Femur (tissue), 1 donor: ENCODE measurements at regions not wholly inside any gene's neighbourhood (a gene's known extent, or its start where the extent isn't known, plus 50 kb on each side); places are given as distances from the start of the nearest gene placed in this dataset.
A peak's percentile ranks its signal among the peaks of the same experiment; 100 is the strongest.
"Not testable (repeated sequence)": the region's sequence is repeated elsewhere in the genome, so short reads cannot be mapped to it uniquely, and the experiment has no call there.

Experiments used
- DNase-seq: peaks from one replicate; pipeline ENCODE4 v3.0.0-alpha.2; 2017

DNA sequence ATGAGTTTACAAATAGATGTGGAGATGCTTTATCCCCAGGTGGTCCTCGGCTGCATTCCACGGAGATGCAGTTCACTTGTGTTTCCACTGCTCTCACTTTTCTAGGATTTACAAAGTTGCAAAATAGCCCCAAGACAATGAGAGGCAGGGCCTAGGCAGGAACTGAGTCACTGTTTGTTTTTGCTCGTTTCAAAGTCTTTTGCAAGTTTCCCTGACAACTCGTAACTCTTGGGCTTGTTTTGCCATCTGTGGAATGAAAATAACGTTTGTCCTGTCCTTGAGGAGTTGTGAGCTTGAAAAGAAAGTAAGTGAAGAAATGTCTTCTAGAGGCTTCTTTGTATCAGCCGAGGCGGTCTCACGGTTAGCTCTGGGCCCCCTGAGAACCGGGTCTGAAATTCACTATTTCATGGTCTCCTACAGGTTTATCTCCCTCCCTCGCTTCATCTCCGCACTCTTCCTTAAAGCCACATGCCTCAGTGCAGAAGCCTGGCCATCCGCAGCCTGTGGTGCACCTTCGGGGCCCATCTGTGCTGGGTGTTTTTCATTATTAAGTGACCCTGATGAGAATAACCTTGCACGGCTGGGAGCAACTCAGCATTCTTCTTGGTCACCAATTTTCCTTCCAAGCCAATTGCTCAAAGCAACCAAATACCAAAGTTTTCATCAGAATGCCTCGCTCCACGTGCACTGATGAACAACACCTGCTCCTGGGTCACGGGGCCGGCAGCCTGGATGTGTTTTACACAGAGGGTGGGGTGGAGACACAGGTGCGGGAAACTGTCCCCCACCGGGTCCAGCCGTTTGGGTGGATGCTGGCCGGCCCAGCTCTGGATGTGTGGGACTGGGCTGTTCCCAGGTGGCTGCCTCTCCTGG, 172.4 kb downstream of the LAT start:
- DNase-seq = peak; percentile 83

DNA sequence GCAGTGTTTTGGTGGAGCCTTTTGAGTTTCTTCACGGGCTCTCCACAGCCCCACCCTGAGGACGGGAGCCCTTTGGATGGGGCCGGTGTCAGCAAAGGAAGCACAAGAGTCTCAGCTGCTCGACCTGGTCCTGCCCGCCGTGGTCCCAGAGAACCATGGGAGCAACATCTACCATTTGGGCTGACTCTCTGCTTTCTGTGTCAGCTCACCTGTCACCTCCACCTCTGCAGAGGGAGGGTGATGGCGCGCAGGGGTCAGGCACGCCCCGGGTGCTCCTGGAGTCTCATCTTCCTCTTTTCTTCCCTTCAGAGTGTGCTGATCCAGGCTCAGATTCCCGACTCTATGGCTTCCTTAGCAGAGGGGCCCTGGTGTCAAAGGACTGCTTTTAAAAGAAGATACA, 171.7 kb downstream of the LAT start:
- no peak for DNase-seq

DNA sequence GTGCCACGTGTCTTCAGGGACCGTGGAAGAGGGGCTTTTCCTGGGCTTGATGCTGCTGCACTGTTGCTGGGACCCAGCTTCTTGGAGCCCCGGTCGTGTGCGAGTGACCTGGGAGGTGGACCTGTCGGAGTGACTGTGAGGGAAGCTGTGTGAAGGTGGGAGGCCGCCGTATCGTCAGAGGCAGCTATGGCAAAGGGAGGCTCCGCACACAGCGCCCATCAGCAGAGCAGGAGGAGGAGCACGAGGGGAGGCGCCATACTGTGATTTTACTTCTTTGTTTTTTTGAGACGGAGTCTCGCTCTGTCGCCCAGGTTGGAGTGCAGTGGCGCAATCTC, 171.0 kb downstream of the LAT start:
- DNase-seq = not testable (repeated sequence)

DNA sequence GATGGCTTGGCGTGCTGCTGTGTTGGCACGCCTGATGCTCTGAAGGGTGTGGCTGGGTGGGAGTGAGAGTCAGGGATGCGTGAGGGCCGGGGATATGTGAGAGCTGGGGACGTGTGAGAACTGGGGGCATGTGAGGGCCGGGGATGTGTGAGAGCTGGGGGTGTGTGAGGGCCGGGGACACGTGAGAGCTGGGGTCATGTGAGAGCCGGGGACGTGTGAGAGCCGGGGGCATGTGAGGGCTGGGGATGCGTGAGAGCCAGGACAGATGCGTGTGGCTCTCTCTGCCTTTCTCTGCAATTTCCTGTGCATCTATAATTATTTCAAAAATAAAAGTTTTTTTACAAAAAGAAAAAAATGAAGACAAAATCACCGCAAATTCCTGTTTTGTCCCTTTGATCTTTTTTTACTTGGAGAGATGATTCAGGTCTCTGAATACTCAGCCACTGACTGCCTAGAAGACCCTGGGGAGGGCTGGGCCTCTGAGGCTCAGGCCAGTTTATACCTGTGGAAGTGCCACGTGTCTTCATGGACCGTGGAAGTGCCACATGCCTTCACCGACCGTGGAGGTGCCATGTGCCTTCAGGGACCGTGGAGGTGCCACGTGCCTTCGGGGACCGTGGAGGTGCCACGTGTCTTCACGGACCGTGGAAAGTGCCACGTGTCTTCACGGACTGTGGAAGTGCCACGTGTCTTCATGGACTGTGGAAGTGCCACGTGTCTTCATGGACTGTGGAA, 170.4 kb downstream of the LAT start:
- DNase-seq = not testable (repeated sequence)

DNA sequence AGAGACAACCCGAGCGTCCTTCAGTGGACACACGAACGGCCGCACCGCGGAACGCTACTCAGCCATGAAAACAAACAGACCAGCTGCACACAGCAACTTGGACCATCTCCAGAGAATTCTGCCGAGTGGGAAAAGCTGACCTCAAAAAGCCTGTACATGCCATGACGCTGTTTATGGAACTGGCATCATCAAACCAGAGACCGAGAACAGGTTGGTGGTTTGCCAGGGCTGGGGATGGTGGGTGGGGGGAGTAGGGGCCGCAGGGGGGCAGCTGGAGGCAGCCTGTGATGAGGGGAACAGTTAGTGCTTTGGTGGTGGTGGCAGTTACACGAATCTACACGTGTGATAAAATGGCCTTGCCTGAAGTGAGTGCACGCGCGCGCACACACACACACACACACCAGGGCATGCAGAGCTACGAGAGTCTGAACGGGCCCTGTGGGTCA, 169.8 kb downstream of the LAT start:
- DNase-seq = no peak

DNA sequence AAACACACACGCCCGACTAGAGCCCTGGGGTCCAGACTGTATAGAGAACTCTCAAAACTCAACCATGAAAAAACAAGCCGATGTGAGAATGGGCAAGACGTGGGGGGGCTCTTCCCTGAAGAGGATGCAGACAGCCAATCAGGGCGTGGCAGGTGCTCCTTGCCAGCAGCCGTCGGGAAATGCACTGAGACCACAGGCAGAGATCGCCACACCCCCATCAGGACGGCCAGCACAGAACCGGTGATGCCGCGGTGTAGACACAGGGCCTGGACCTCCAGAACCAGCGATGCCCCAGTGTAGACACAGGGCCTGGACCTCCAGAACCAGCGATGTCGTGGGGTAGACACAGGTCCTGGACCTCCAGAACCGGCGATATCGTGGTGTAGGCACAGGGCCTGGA, 169.2 kb downstream of the LAT start:
- DNase-seq = no peak

DNA sequence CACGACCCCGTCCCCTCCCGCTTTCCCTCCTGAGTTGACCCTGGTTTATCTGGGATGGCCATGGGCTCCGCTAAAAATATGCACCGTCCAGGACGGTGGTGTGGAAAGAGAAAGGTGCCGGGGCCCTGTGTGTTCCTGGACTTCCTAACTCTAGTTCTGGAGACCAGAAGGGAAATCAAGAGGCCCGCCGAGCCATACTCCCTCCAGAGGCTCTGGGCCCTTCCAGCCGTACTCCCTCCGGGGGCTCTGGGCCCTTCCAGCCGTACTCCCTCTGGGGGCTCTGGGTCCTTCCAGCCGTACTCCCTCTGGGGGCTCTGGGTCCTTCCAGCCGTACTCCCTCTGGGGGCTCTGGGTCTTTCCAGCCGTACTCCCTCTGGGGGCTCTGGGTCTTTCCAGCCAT, 168.5 kb downstream of the LAT start:
- DNase-seq = not testable (repeated sequence)

DNA sequence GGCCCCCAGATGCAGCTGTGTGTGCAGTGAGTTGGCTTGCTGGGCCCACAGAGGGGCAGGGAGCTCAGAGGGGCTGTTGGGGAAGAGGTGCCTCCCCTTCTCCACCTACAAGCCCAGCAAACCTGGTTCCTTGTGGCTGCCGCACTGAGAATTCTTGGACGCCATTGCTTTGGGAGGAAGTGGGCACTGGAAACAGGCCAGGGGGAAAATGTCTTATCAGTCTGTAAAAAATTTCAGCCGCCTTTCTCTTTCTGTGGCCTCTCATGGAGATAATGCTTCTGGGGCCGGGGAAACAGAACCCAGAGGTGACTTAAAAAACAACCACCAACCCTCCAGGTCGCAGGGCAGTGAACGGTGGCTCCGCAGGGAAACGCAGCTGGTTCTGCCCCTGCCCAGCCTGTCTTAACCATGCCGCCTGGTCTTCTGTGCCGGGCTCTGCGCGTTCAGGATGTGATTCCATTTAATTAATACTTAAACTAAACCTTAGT, 167.7 kb downstream of the LAT start:
- not testable (repeated sequence) for DNase-seq

DNA sequence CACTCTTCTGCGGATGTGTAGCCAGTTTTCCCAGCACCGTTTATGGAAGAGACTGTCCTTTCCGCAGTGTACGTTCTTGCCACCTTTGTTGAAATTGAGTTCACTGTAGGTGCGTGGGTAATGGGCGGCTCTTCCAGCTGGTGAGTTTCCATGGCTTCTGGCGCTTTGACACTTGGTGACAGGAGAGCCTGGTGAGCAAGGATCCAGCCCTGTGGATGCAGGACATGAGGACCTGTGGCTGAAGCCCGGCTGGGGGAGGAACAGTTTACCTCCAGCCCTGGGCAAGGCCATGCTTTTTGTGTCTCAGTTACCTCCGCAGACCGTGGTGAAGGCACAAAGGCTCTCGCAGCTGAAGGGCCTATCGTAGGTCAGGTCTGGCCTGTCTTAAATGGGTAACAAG, 166.5 kb downstream of the LAT start:
- no peak for DNase-seq

DNA sequence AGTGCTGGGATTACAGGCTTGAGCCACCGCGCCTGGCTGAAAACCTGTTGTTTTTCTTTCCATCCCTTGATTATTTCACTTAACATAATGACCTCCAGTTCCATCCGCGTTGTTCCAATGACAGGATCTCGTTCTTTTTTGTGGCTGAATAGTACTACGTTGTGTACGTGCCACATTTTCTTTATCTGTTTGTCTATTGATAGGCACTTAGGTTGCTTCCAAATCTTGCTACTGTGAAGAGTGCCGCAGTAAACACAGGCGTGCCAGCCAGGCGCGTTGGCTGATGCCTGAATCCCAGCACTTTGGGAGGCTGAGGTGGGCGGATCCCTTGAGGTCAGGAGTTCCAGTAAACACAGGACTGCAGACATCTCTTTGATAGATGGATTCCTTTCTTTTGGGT, 165.1 kb downstream of the LAT start:
- not testable (repeated sequence) for DNase-seq

DNA sequence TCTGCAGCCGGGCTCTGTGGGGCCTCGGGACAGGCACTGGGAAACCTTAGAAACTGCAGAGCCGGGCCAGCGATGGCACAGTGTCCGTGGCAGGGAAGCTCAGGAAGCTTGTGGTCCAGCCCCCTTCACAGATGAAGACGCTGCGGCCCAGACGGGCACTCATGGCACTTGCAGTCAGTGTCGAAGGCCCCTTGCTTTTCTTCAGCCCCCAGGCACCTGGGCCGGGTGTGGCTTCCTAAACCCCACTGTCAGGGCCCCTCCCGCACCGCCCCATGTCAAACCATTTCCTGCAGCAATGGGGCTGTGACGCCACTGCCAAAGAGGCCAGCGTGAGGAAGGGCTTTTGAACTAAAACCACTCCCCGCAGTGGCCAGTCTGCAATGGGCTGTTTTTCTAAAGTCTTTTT, 164.0 kb downstream of the LAT start:
- no peak for DNase-seq

DNA sequence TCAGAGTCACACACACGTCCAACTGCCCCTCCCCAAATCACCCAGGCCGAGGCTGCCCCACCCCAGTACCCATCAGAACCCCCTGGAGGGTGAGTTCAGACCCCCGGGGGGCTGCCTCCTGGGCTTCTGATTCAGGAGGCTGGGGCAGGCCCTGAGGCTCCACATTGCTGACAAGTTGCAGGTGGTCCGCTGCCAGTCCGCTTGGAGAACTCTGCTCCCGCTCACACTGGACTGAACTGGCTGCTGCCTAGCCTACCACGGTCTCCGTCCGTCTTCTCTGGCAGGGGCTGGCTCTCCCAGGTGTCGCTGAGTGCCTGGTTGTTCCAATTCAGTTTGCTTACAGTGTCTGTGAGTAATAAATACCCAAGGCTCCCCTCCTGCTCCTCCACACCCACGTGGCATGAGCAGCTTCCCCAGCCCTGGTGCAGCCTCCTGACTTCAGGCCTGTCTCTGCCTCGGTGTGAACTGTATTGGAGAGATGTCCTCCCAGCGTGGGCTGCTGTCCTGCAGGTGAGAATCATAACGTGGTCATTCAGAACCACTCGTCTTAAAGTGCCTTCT, 163.4 kb downstream of the LAT start:
- no peak for DNase-seq

DNA sequence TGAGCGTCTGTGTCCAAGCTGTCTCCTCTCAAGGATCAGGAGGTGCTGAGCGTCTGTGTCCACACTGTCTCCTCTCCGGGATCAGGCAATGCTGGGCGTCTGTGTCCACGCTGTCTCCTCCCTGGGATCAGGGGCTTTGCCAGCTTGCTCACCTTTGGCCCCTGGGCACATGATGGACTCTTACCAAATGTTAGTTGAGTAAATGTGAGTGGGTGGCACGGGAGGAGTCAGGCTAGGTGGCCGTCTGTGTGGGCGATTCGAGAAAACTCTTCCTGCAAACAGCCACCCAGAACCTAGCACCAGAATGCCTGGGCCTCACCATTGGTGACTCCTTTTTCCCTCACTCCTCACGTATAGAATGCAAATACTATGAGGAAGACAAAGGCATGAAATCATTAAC, 162.9 kb downstream of the LAT start:
- not testable (repeated sequence) for DNase-seq

DNA sequence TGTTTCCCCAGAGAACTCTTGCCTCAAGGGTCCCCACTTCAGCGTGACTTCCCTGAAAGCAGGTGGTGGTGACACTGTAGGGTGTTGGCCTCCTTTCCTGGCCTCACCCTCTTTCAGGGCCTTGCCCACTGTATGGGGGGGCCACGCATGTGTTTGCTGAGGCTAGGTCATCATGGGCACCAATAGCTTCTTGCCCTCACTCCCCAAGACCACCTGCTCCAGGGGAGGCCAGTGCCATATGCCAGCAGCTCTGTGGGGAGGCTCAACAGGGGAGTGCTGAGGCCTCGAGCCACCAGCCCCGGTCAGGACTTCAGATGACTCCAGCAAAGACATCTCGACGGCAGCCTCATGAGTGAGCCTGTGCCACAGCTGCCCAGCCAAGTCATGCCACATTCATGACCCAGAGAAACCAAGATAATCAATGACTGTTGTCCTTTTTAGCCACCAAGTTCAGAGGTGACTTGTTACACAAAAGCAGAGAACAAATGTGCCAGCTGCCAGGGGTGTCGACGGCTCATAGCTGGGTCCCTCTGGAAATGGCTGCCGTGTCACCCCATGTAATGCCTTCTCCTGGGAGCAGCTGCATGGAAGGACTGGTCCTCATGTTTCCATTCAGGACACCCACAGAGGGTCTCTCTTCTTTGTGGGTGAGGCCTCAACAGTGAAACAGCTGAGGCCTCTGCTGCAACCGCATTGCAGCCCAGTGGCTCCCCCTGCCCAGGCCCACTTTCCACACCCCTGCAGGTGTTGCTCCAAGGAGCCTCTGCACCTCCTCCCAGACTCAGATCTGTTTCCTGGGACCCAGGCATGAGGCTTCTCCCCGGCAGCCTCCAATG, 162.2 kb downstream of the LAT start:
- DNase-seq = not testable (repeated sequence)

DNA sequence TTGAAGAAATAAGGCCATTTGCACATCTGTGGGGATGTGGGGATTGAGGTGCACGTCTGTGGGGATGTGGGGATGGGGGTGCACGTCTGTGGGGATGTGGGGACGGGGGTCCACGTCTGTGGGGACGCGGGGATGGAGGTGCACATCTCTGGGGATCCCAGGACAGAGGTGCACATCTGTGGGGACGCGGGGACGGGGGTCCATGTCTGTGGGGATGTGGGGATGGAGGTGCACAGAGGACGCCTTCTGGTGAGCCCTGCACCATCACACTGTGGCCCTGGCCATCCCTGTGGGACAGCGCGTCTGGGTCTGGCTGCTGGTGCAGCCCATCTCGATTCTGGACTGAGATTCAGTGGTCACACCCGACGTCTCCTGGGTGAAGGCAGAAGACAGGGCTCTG, 161.4 kb downstream of the LAT start:
- no peak for DNase-seq

DNA sequence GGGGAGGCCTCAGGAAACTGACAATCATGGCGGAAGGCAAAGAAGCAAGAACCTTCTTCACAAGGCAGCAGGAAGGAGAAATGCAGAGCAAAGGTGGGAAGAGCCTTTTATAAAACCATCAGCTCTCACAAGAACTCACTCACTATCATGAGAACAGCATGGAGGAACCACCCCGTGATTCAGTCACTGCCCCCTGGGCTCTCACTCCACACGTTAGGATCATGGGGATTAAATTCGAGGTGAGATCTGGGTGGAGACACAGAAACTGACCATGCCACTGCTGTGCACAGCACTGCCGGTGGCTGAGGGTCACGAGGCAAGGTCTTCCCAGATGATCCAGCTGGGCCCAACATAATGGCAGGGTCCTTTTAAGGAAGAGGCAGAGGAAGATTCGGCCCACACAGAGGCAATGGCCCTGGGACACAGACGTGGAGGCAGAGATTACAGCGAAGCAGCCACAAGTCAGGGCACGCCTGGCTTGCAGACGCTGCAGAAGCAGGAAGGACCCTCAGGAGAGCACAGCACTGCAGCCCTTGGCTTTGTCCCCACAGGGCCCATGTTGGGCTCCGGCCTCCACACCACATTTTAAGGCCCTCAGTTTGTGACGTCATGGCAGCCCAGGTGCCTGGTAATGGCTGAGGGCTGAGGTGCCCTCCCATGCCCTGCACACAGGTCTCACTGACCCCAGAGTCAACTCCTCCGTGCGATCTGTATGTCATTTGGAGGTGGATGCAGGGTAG, 160.8 kb downstream of the LAT start:
- DNase-seq = not testable (repeated sequence)

DNA sequence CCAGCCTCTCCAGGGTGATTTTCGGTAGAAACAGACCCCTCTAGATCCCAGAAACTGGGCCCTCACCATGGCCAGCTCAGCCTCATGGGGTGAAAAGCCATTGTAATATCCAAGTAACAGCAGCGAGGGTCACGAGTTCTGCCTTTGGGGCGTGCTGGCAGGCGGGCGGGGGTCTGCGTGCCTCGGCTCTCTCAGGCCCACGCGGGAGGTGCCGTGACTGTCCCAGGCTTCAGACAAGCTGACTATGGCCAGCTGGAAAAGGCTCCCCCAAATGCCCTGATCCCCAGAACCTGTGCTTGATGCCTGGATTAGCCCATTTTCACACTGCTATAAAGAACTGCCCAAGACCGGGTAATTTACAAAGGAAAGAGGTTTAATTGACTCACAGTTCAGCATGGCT, 160.2 kb downstream of the LAT start:
- DNase-seq = not testable (repeated sequence)

DNA sequence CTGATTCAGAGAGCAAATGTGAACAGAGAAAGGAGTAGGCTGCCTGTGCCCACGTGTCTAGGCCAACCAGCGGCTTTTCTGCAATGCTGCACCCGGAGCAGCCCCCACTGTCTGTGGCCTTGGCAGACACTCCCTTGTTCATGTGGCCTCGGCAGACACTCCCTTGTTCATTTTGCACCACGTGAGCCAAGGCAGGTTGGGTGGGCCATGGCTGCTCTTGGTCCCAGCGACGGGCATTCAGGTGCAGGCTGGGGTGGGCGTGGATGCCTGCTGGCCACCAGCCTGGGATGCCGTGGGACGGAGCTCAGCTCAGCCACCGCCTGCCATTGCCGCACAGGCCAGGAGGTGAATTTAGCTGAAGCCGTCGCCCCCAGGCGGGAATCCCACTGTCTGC, 159.8 kb downstream of the LAT start:
- DNase-seq = not testable (repeated sequence)

DNA sequence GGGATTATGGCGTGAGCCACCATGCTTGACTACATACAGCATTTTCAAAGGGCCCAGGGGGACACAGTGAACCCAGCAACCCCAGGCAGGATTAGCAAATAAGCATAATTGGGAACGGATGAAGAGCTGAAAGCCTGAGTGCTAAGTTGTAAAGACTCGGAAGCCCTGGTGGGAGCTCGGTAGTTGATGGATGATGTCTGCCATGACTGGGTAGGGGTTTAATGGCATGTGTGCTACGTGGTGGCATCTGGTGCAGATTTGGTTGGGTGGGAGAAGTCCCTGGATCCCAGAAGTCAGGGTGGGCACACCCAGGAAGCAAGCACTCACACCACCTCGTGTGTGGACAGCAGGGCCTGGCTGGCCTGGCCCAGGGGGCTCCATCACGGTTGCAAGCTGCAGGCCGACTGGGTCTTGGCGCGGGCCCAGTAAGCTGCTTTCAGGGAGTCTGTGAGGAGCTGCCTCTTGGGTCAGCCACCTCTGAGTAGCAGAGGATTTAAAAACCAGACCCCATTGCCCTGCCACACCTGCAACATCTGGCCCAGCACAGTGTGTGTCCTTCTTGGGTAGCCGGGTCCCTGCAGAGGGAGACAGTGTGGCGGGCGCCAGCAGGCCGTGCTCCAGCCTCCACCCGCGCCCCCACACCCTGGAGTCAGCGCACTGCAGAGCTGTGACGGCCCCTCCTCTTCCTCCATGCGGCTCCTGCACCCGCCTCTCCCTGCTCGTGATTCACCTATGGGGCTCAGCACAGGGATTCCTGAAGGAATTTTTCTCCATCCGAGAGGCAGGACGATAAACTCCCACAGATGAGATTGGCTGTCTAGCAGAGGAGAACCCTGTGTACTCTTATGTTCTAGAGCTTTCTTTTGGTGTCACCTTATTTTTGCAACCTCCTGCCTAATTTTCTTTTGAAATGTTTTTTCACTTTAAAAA, 159.2 kb downstream of the LAT start:
- not testable (repeated sequence) for DNase-seq

DNA sequence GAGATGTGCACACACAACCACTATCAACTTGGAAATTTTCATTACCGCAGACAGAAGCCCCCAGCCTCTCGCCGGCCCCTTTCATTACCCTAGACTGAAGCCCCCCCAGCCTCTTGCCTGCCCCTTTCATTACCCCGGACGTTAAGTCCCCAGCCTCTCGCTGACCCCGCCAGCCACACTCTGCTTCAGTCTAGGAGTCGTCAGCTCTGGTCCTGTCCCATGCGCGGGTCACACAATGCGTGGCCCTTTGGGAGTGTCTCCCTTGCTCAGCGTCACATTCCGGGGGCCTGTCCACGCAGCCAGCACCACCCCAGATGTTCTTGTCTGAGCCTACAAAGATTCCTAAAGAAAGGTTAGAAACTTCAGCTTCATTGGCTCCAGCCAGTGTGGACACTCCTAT, 157.7 kb downstream of the LAT start:
- not testable (repeated sequence) for DNase-seq
